GM12874 (cell line): ENCODE measurements at regions not wholly inside any gene's neighbourhood (a gene's known extent, or its start where the extent isn't known, plus 50 kb on each side); places are given as distances from the start of the nearest gene placed in this dataset.
A peak's percentile ranks its signal among the peaks of the same experiment; 100 is the strongest.

Experiments
- TF ChIP-seq, protein P1 (sequence below): IDR thresholded peaks from 2 replicates; pipeline ENCODE4 v1.5.1; 2011; ENCODE audit warnings: low read depth, mild to moderate bottlenecking, control low read depth, low read length, moderate library complexity; ENCODE audit not compliant: insufficient read depth

DNA sequence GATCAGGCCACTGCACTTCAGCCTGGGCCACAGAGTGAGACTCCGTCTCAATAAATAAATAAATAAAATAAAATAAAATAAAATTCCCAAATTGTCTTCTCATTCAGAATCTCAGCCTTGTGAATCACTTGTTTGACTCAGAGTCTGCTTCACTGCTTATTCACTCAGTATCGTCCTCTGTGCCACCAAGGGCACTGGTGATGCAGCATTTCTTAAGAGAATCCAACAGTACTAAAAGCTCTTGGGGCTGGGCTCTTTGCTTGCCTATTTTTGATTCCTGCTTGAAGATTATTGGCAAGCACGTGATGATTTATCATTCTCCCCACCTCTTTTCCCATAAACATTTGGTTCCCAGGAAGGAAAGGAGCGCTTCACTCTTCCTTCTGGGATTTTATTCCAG lies 54.8 kb upstream of the HMGB1 start:
- TF ChIP-seq, protein P1, sequence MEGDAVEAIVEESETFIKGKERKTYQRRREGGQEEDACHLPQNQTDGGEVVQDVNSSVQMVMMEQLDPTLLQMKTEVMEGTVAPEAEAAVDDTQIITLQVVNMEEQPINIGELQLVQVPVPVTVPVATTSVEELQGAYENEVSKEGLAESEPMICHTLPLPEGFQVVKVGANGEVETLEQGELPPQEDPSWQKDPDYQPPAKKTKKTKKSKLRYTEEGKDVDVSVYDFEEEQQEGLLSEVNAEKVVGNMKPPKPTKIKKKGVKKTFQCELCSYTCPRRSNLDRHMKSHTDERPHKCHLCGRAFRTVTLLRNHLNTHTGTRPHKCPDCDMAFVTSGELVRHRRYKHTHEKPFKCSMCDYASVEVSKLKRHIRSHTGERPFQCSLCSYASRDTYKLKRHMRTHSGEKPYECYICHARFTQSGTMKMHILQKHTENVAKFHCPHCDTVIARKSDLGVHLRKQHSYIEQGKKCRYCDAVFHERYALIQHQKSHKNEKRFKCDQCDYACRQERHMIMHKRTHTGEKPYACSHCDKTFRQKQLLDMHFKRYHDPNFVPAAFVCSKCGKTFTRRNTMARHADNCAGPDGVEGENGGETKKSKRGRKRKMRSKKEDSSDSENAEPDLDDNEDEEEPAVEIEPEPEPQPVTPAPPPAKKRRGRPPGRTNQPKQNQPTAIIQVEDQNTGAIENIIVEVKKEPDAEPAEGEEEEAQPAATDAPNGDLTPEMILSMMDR, result no peak

DNA sequence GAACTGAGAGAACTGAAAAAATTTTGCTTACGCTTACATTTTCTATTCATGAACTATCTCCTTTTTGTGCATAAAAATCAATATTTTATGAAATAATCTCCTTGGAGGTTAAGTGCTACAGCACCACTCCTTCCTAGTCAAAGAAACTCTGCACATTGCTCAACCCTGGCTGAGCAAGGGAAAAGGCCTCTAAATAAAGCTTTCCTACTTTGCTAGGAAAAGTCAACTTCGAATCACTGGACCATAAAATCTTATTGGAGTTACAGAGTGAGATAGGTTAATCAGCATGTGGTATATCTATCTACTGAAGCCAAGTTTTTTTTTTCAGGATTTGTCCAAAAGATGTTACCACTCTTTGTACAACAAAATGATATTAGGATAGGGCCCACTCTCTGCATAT lies 57.5 kb upstream of the HMGB1 start:
- TF ChIP-seq, protein P1, result no peak

DNA sequence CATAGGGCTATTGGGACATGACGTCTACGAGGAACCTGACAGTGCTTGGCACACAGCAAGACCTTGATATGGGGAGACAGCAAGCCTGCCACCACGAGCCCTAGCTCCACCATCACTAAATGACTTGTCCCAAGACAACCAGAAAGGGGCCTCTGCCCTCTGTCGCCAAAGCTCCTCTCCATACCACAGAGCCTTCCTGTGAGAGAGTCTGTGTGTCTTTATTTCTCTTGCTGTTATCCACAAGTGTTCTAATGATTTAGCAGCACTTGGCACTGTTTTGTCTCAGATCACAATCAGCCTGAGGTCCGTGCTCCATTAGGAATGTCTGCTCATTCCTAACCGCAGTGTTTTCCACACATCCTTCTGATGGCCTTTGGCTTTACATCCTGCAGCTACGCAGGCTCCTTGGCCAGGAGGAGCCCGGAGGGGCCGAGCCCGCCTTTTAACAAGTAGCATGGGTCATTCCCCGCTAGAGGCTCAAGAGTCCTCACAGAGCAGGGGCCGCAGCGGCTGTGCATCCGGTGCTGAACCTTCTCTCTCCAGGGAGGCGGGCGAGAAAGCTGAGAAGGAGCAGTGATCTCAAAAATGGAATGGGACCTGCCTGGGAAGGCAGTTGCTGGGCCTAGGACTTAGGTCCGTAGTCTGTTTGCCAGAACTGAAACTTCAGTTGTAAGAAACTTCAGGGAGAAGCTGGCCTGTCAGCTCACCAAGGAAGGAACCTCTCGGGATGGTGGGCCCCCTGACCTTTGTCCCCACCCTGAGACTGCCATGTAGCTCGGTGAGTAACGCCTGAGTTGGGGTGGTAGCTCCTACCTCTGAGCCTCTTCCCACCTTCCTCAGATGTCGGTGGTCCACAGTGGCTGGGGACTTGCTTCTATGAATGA lies 61.1 kb upstream of the HMGB1 start:
- TF ChIP-seq, protein P1, result no peak

DNA sequence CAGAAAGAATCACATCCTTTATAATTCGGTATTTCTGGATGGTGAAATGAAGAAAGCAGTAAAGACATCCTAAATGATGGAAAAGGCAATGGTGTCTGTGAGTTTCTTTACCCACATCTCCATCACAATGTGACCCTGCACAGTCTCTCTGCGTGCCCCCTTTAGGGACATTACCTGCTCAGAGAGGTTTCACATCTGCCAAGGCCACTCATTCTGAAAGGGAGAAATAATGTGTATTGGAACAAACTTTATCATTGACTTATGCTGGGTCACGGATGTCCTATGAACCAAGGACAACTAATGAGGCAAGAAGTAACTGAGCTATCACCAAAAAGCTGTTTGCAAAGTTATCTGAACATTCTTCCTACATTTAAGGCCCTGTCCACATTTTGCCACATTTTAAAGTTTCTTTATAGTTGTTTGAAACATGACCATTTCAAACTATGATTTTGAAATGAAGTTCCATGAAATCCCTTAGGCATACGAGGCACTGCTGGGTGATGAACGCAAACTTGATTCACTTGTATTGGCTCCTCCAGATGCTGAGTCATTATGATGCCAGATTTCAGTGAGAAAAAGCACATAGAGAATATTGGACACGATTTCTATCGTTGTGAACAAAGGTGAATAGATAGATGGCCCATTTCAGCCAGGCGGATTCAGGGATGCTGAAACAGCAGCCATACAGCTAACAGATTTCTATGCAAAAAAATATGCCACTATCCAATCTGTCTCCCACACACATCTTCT lies 63.5 kb upstream of the HMGB1 start:
- TF ChIP-seq, protein P1, result no peak

DNA sequence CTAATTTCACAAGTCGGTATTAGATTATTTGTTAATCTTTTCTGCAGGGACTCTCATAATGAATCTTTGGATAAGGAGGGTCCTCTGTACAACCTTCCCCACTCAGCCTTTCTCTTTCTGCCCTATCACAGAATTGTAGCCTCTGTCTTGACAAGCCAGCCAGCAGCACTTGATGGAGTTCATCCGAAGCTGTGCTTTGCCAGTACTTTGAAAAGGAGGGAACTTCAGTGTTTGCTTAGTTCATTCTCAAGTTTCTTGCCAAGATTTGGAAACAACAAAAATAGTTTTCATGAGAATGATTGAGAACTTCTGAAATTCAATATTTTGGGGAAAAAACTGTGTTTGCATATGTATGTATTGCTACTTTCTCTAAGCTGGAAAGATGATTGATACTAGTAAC lies 69.3 kb upstream of the HMGB1 start:
- TF ChIP-seq, protein P1, result no peak

DNA sequence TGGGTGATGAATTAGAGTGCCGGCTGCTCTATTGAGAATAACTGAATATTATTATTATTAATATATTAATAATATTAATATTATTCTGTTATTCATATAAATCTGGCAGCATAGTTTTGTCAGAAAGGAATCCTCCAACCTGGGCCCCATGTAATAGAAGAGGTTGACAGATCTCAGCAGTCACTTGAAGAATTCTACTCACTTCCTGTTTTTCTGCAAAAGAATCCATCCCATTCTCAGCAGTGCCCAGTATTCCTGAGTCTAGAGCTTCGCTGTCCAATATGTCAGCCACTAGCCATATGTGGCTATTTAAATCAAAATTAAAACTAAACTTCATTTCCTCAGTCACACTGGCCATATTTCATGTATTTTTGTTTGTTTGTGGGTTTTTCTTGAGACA lies 72.4 kb upstream of the USPL1 start:
- TF ChIP-seq, protein P1, result no peak

DNA sequence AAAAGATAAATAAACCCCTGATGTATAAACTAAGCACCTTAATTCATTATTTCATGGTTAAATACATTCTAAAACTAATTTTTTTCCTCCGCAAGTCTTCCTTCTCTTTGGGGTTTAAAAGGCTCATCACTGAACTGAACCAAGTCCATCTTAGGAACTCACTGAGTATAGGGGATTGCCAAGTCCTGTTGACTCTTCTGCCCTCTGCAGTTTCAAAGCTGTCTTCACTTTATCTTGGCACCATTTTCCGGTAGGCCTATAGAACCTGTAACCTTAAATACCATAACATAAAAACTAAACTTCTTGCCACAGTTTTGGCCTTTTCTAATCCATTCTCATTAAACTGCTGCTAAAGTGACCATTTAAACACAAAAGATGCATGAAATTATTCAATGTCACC lies 66.5 kb upstream of the USPL1 start:
- TF ChIP-seq, protein P1, result peak; percentile 23; the same call in 1 of the 2 replicates
